ENCODE measurements at regions not wholly inside any gene's neighbourhood (a gene's known extent, or its start where the extent isn't known, plus 50 kb on each side); places are given as distances from the start of the nearest gene placed in this dataset.

DNA sequence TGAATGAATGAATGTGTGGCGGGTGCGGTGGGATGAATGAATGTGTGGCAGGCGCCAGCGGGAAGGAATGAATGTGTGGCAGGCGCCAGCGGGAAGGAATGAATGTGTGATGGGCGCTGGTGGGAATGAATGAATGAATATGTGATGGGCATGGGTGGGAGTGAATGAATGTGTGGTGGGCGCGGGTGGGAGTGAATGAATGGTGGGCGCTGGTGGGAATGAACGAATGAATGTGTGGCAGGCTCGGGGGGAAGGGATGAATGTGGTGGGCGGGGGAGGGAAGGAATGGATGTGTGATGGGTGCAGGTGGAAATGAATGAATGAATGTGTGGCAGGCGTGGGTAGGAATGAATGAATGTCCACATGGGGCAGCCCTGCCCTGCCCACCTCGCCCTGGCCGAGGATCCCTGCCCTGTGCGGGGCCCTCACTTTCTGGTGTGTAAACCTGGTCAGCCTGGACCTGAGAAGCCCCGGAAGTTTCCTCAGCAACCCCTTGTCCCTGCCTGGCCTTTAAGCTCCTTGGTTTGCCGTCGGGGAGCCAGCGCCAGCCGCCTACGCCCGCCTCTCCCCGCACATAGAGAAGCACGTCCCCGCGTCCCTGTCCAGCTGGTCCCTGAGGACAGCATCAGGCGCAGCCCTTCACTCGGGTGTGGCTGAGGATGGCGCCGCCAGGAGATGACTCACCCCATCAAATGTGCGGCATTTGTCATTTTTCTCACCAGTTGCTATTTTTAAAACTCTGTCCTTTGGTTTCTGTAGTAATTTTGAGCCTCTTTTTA is 112.8 kb upstream of the LRPAP1 start:
- TF ChIP-seq, protein P1, sequence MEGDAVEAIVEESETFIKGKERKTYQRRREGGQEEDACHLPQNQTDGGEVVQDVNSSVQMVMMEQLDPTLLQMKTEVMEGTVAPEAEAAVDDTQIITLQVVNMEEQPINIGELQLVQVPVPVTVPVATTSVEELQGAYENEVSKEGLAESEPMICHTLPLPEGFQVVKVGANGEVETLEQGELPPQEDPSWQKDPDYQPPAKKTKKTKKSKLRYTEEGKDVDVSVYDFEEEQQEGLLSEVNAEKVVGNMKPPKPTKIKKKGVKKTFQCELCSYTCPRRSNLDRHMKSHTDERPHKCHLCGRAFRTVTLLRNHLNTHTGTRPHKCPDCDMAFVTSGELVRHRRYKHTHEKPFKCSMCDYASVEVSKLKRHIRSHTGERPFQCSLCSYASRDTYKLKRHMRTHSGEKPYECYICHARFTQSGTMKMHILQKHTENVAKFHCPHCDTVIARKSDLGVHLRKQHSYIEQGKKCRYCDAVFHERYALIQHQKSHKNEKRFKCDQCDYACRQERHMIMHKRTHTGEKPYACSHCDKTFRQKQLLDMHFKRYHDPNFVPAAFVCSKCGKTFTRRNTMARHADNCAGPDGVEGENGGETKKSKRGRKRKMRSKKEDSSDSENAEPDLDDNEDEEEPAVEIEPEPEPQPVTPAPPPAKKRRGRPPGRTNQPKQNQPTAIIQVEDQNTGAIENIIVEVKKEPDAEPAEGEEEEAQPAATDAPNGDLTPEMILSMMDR (IDR thresholded peaks at IDR 0.05; ENCODE audit: insufficient read depth, low read length, poor library complexity, severe bottlenecking): no peak
- TF ChIP-seq EZH2phosphoT487 (conservative IDR thresholded peaks at IDR 0.05; ENCODE audit: low read length): no peak

All from SU-DHL-6 (cell line).